KMS-11 (cell line): ENCODE measurements at regions not wholly inside any gene's neighbourhood (a gene's known extent, or its start where the extent isn't known, plus 50 kb on each side); places are given as distances from the start of the nearest gene placed in this dataset.

Experiments used
- H2AFZ ChIP-seq: fragments of 200-600 bp; sonication (generic); 2 replicates; pipeline ENCODE4 v1.6.1; 2016; ENCODE audit warnings: antibody characterized with exemption, mixed run types, low read depth
- H3K27ac ChIP-seq: fragments of 200-600 bp; sonication (generic); 2 replicates; pipeline ENCODE4 v1.6.1; 2016; ENCODE audit warnings: mild to moderate bottlenecking, mixed run types
- H3K27me3 ChIP-seq: fragments of 200-600 bp; sonication (generic); 2 replicates; pipeline ENCODE4 v1.6.1; 2017; ENCODE audit warnings: mild to moderate bottlenecking, low read depth, mixed run types, moderate library complexity; ENCODE audit not compliant: insufficient read depth
- H3K36me3 ChIP-seq: fragments of 200-600 bp; sonication (generic); 2 replicates; pipeline ENCODE4 v1.6.1; 2017; ENCODE audit warnings: mild to moderate bottlenecking, mixed run types; ENCODE audit not compliant: insufficient read depth
- H3K4me1 ChIP-seq: fragments of 200-600 bp; sonication (generic); 2 replicates; pipeline ENCODE4 v1.6.1; 2016; ENCODE audit warnings: mild to moderate bottlenecking, low read depth, mixed run types; ENCODE audit not compliant: poor library complexity, severe bottlenecking
- H3K4me2 ChIP-seq: fragments of 200-600 bp; sonication (generic); 2 replicates; pipeline ENCODE4 v1.7.0; 2016; ENCODE audit warnings: mild to moderate bottlenecking, mixed run types
- H3K4me3 ChIP-seq: fragments of 200-600 bp; sonication (generic); IDR thresholded peaks from 2 replicates; pipeline ENCODE4 v1.6.1; 2017; ENCODE audit warnings: low read depth, low read length, mixed read lengths; ENCODE audit not compliant: insufficient read depth
- H3K79me2 ChIP-seq: fragments of 200-600 bp; sonication (generic); 2 replicates; pipeline ENCODE4 v1.6.1; 2016; ENCODE audit warnings: low read depth, mixed run types; ENCODE audit not compliant: insufficient read depth
- H3K9ac ChIP-seq: fragments of 200-600 bp; sonication (generic); 2 replicates; pipeline ENCODE4 v1.6.1; 2016; ENCODE audit warnings: mild to moderate bottlenecking, mixed run types
- H4K20me1 ChIP-seq: fragments of 200-600 bp; sonication (generic); 2 replicates; pipeline ENCODE4 v1.6.1; 2016; ENCODE audit warnings: mild to moderate bottlenecking, mixed run types; ENCODE audit not compliant: insufficient read depth
- CTCF ChIP-seq: fragments of 200-600 bp; sonication (generic); conservative IDR thresholded peaks from 2 replicates; pipeline ENCODE4 v1.6.1; 2017; ENCODE audit warnings: low read depth, mild to moderate bottlenecking, antibody characterized with exemption, low read length, moderate library complexity, mixed read lengths

- Histone ChIP-seq H3K27me3 (no peaks in the 10 kb centered on the region), H3K4me1 (no peaks in the 10 kb centered on the region), H3K4me2 (no peak overlapping the region), H3K9ac (no peak overlapping the region), H2AFZ (no peak overlapping the region), H3K27ac (no peak overlapping the region), H3K4me3 (no peak overlapping the region), H3K79me2 (no peaks in the 10 kb centered on the region), H3K36me3 (no peaks in the 10 kb centered on the region), H4K20me1 (no peaks in the 10 kb centered on the region)
- TF ChIP-seq CTCF = no peak
Observed at GRCh38 chr2:42904576-42904876, 112.1 kb upstream of the HAAO start.

- H3K4me1 ChIP-seq = no peaks in the 10 kb centered on the region
- no peak overlapping the region for H3K4me3 ChIP-seq
- no peaks in the 10 kb centered on the region for H3K79me2 ChIP-seq
- H4K20me1 ChIP-seq = no peaks in the 10 kb centered on the region
- H3K36me3 ChIP-seq = no peaks in the 10 kb centered on the region
- no peak overlapping the region for H3K9ac ChIP-seq
- no peak overlapping the region for H2AFZ ChIP-seq
- no peaks in the 10 kb centered on the region for H3K27me3 ChIP-seq
- no peak overlapping the region for H3K27ac ChIP-seq
- TF ChIP-seq CTCF = no peak
- H3K4me2 ChIP-seq = no peak overlapping the region
Observed at GRCh38 chr2:42903821-42904575, 111.6 kb upstream of the HAAO start.

- no peak for TF ChIP-seq CTCF
- Histone ChIP-seq H3K4me1 (no peaks in the 10 kb centered on the region), H3K4me2 (no peak overlapping the region), H3K9ac (no peak overlapping the region), H3K36me3 (no peaks in the 10 kb centered on the region), H3K27me3 (no peaks in the 10 kb centered on the region), H3K27ac (no peak overlapping the region), H4K20me1 (no peaks in the 10 kb centered on the region), H2AFZ (no peak overlapping the region), H3K4me3 (no peak overlapping the region), H3K79me2 (no peaks in the 10 kb centered on the region)
Observed at GRCh38 chr2:42902939-42903709, 110.7 kb upstream of the HAAO start.

- Histone ChIP-seq H3K27me3 (no peaks in the 10 kb centered on the region), H2AFZ (no peak overlapping the region), H3K79me2 (no peaks in the 10 kb centered on the region), H3K4me1 (no peaks in the 10 kb centered on the region), H3K27ac (no peak overlapping the region), H3K36me3 (no peaks in the 10 kb centered on the region), H4K20me1 (no peaks in the 10 kb centered on the region), H3K4me3 (no peak overlapping the region), H3K9ac (no peak overlapping the region), H3K4me2 (no peak overlapping the region)
- no peak for TF ChIP-seq CTCF
Observed at GRCh38 chr2:42901076-42901640, 108.8 kb upstream of the HAAO start.
